GM23248 (cell line): ENCODE measurements at regions not wholly inside any gene's neighbourhood (a gene's known extent, or its start where the extent isn't known, plus 50 kb on each side); places are given as distances from the start of the nearest gene placed in this dataset.

Experiments used
- EZH2 ChIP-seq: fragments of 200-600 bp; sonication (generic); IDR thresholded peaks from 2 replicates; pipeline ENCODE4 v1.6.1; 2018; ENCODE audit warnings: antibody characterized with exemption, mild to moderate bottlenecking; ENCODE audit not compliant: insufficient read depth, poor library complexity, severe bottlenecking
- EZH2phosphoT487 ChIP-seq: fragments of 200-600 bp; sonication (generic); IDR thresholded peaks from 2 replicates; pipeline ENCODE4 v1.6.1; 2018; ENCODE audit warnings: antibody characterized with exemption, moderate library complexity, mild to moderate bottlenecking, low read depth; ENCODE audit not compliant: insufficient read depth

DNA sequence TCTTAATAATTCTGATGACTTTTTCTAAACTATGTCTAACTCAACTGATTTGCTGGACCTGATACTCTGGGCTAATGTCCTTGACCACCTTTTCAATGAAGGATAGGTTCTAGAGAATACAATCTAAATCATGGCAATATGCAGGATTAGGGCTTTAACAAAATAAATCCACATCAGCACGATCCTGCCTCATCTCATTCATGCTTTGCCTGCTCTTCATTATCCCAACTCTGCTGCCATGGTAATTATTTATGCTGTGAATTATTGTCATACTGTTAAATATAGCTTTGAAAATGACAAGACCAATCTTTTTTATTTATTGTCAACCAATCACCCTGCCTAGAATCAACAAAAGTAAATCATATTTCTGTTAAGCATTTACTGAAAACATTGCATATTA, 2176.7 kb upstream of the AGA start:
- TF ChIP-seq EZH2, result no peak
- TF ChIP-seq EZH2phosphoT487, result no peak
